SK-N-SH (cell line): ENCODE measurements at regions not wholly inside any gene's neighbourhood (a gene's known extent, or its start where the extent isn't known, plus 50 kb on each side); places are given as distances from the start of the nearest gene placed in this dataset.

Source experiments
- CTCF ChIA-PET: fragments of 300-600, 350-600 bp; formaldehyde crosslinking; extraction: SDS; loops from one replicate; lab custom pipeline; 2021; lab: Yijun Ruan, JAX
- POLR2A ChIA-PET: fragments of 350-600 bp; sonication (Branson Sonifier 250); formaldehyde crosslinking; extraction: SDS; loops from one replicate; lab custom pipeline; 2020; ENCODE audit warnings: antibody characterized with exemption, inconsistent platforms; lab: Yijun Ruan, JAX
- DNase-seq: peaks from one replicate; pipeline ENCODE4 v3.0.0; 2012
- H2AFZ ChIP-seq: fragments of 200-600 bp; sonication (generic); 2 replicates; pipeline ENCODE4 v1.8.1; 2016; ENCODE audit warnings: antibody characterized with exemption, mild to moderate bottlenecking, low read depth
- H3F3A ChIP-seq: fragments of 200-600 bp; sonication (generic); replicated peaks from 2 replicates; pipeline ENCODE3; 2016; ENCODE audit warnings: antibody characterized with exemption, mild to moderate bottlenecking; ENCODE audit not compliant: insufficient read depth
- H3K27ac ChIP-seq, 2 experiments: fragments of 200-500 bp in 1 of 2; fragments of 200-600 bp in 1 of 2; sonication (Bioruptor generic) in 1 of 2; sonication (generic), shearing (Covaris generic) in 1 of 2; 2 replicates each; pipeline versions ENCODE4 v1.5.1 to v1.6.1; 2014 to 2016; ENCODE audit warnings: low read depth in 2 of 2, inconsistent platforms in 1 of 2, low read length in 1 of 2, mild to moderate bottlenecking in 1 of 2, mixed read lengths in 1 of 2
- H3K27me3 ChIP-seq: fragments of 200-600 bp; sonication (generic), shearing (Covaris generic); 2 replicates; pipeline ENCODE4 v1.6.1; 2016; ENCODE audit warnings: mixed run types; ENCODE audit not compliant: insufficient read depth
- H3K36me3 ChIP-seq, 2 experiments: fragments of 200-500 bp in 1 of 2; fragments of 200-600 bp in 1 of 2; sonication (Bioruptor generic) in 1 of 2; sonication (generic) in 1 of 2; replicated peaks in 1 of 2; 2 replicates each; pipeline versions ENCODE3 to v1.5.1; 2014 to 2016; ENCODE audit warnings: low read length in 1 of 2, mild to moderate bottlenecking in 1 of 2; ENCODE audit not compliant: insufficient read depth in 2 of 2, control insufficient read depth in 1 of 2
- H3K4me1 ChIP-seq, 2 experiments: fragments of 200-500 bp in 1 of 2; fragments of 200-600 bp in 1 of 2; sonication (Bioruptor generic) in 1 of 2; sonication (generic), shearing (Covaris generic) in 1 of 2; 2 replicates each; pipeline versions ENCODE4 v1.5.1 to v1.6.1; 2014 to 2016; ENCODE audit warnings: low read depth in 1 of 2, low read length in 1 of 2, mixed run types in 1 of 2; ENCODE audit not compliant: insufficient read depth in 2 of 2, control insufficient read depth in 1 of 2
- H3K4me2 ChIP-seq: fragments of 200-600 bp; sonication (generic), shearing (Covaris generic); 2 replicates; pipeline ENCODE4 v1.6.1; 2017; ENCODE audit warnings: mixed run types
- H3K4me3 ChIP-seq, 2 experiments: fragments of 200-500 bp in 1 of 2; fragments of 200-600 bp in 1 of 2; sonication (Bioruptor generic) in 1 of 2; sonication (generic), shearing (Covaris generic) in 1 of 2; 2 replicates each; pipeline versions ENCODE4 v1.5.1 to v1.8.1; 2014 to 2016; ENCODE audit warnings: low read depth in 2 of 2, inconsistent platforms in 1 of 2, low read length in 1 of 2, mild to moderate bottlenecking in 1 of 2, mixed read lengths in 1 of 2, moderate library complexity in 1 of 2
- H3K79me2 ChIP-seq: fragments of 200-600 bp; sonication (generic); 2 replicates; pipeline ENCODE4 v1.8.1; 2017; ENCODE audit warnings: mild to moderate bottlenecking; ENCODE audit not compliant: insufficient read depth
- H3K9ac ChIP-seq: fragments of 200-600 bp; sonication (generic); 2 replicates; pipeline ENCODE4 v1.6.1; 2017; ENCODE audit warnings: mixed run types
- H3K9me2 ChIP-seq: fragments of 200-600 bp; sonication (generic); 2 replicates; pipeline ENCODE4 v1.6.1; 2017; ENCODE audit warnings: mixed run types
- H3K9me3 ChIP-seq: fragments of 200-600 bp; sonication (generic); 2 replicates; pipeline ENCODE4 v1.6.1; 2017; ENCODE audit warnings: mixed run types, mild to moderate bottlenecking, moderate library complexity
- H4K20me1 ChIP-seq: fragments of 200-600 bp; sonication (generic); 2 replicates; pipeline ENCODE4 v1.6.1; 2017; ENCODE audit warnings: mild to moderate bottlenecking, mixed run types; ENCODE audit not compliant: insufficient read depth
- CHD2 ChIP-seq: fragments of 150-350 bp; IDR thresholded peaks from 2 replicates; pipeline ENCODE4 v1.6.1; 2018; ENCODE audit warnings: low read length; ENCODE audit not compliant: partially characterized antibody
- ELF1 ChIP-seq: IDR thresholded peaks from 2 replicates; pipeline ENCODE4 v1.4.0; 2012
- GATA2 ChIP-seq: sonication (generic); formaldehyde crosslinking; IDR thresholded peaks from 2 replicates; pipeline ENCODE4 v1.5.0; 2020; ENCODE audit warnings: mild to moderate bottlenecking, missing genetic modification reagents
- NFIC ChIP-seq: IDR thresholded peaks from 2 replicates; pipeline ENCODE4 v1.4.0; 2012; ENCODE audit warnings: borderline replicate concordance
- POLR2AphosphoS5 ChIP-seq: IDR thresholded peaks from 2 replicates; pipeline ENCODE4 v1.6.1; 2012; ENCODE audit warnings: low read depth, low read length
- RCOR1 ChIP-seq: fragments of 150-350 bp; IDR thresholded peaks from 2 replicates; pipeline ENCODE4 v1.6.1; 2017; ENCODE audit warnings: antibody characterized with exemption, low read length
- SMC3 ChIP-seq: IDR thresholded peaks from 2 replicates; pipeline ENCODE4 v1.6.1; 2012; ENCODE audit warnings: low read depth, low read length, improper control_type of control experiment
- WGBS: methylation state at CpG from one replicate; pipeline ENCODE4 v1.1.6; 2017; ENCODE audit warnings: low lambda C conversion rate; 5-methylcytosine and 5-hydroxymethylcytosine counted together
- TF ChIP-seq, protein P1 (sequence below): IDR thresholded peaks from 2 replicates; pipeline ENCODE4 v1.6.1; 2012; ENCODE audit warnings: mild to moderate bottlenecking, low read depth, low read length, moderate library complexity
- TF ChIP-seq, protein P2 (sequence below): IDR thresholded peaks from 2 replicates; pipeline ENCODE4 v1.4.0; 2012; ENCODE audit warnings: low read depth, borderline replicate concordance

DNA sequence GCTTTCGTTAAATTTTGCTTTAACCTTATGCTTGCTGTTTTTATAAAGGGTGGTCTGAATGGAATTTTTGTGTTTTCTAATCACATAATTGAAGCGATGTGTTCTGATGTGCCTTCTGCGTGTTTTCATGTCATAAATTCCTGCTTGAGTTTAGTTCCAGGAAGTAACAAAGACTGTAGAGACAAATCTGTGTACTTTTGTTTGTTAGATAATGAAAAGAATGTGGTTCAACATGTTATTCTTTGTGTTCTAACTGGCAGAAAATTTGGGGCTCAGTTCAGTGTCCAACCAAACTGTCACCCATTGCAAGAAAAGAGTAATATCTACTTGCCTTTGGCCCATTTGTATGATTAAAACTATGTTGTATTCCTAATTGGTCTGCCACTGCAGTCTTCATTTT, 324.0 kb downstream of the DIPK2A start:
- Histone ChIP-seq H3K79me2 (no peaks in the 10 kb centered on the region), H3K4me1 (no peaks in the 10 kb centered on the region), H3K36me3 (no peaks in the 10 kb centered on the region), H3K4me2 (no peak overlapping the region), H3K4me3 (no peak overlapping the region), H3K9me3 (no peaks in the 10 kb centered on the region), H3K27ac (no peak overlapping the region), H2AFZ (no peak overlapping the region), H3K9ac (no peak overlapping the region), H3F3A (no peaks in the 10 kb centered on the region), H3K9me2 (no peaks in the 10 kb centered on the region), H4K20me1 (no peaks in the 10 kb centered on the region), H3K27me3 (no peaks in the 10 kb centered on the region)
- DNase-seq: no peak
- WGBS: 7% methylated on average over 3 of the region's 3 CpGs
- CTCF ChIA-PET: no interaction called here
- TF ChIP-seq, protein P1, sequence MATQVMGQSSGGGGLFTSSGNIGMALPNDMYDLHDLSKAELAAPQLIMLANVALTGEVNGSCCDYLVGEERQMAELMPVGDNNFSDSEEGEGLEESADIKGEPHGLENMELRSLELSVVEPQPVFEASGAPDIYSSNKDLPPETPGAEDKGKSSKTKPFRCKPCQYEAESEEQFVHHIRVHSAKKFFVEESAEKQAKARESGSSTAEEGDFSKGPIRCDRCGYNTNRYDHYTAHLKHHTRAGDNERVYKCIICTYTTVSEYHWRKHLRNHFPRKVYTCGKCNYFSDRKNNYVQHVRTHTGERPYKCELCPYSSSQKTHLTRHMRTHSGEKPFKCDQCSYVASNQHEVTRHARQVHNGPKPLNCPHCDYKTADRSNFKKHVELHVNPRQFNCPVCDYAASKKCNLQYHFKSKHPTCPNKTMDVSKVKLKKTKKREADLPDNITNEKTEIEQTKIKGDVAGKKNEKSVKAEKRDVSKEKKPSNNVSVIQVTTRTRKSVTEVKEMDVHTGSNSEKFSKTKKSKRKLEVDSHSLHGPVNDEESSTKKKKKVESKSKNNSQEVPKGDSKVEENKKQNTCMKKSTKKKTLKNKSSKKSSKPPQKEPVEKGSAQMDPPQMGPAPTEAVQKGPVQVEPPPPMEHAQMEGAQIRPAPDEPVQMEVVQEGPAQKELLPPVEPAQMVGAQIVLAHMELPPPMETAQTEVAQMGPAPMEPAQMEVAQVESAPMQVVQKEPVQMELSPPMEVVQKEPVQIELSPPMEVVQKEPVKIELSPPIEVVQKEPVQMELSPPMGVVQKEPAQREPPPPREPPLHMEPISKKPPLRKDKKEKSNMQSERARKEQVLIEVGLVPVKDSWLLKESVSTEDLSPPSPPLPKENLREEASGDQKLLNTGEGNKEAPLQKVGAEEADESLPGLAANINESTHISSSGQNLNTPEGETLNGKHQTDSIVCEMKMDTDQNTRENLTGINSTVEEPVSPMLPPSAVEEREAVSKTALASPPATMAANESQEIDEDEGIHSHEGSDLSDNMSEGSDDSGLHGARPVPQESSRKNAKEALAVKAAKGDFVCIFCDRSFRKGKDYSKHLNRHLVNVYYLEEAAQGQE: no peak
- TF ChIP-seq CHD2 (no peak), RCOR1 (no peak), ELF1 (no peak), NFIC (no peak), POLR2AphosphoS5 (no peak), SMC3 (no peak)
- POLR2A ChIA-PET: no interaction called here

DNA sequence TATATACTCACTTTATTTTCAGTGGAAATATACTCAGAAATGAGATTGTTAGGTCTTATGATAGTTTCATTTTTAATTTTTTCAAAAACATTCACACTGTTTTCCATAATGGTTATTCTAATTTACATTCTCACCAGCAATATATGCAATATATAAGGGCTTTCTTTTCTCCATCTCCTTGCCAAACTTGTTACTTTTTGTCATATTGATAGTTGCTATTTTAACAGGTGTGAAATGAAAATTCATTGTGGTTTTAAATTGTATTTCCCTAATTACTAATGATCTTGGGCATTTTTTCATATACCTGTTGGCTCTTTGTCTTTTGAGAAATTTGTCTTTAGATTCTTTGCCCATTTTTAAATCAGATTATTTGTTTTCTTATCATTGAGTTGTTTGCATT, 325.2 kb downstream of the DIPK2A start:
- H3K36me3 ChIP-seq: no peaks in the 10 kb centered on the region
- no peaks in the 10 kb centered on the region for H3K4me1 ChIP-seq
- no peaks in the 10 kb centered on the region for H3K27me3 ChIP-seq
- CTCF ChIA-PET: no interaction called here
- H3K9ac ChIP-seq: no peak overlapping the region
- H3K9me2 ChIP-seq: no peaks in the 10 kb centered on the region
- no peaks in the 10 kb centered on the region for H4K20me1 ChIP-seq
- H3K4me3 ChIP-seq: no peak overlapping the region
- no peak for DNase-seq
- no peaks in the 10 kb centered on the region for H3F3A ChIP-seq
- no peaks in the 10 kb centered on the region for H3K9me3 ChIP-seq
- no peaks in the 10 kb centered on the region for H3K79me2 ChIP-seq
- no peak overlapping the region for H3K27ac ChIP-seq
- H3K4me2 ChIP-seq: no peak overlapping the region
- TF ChIP-seq GATA2: no peak
- TF ChIP-seq, protein P2, sequence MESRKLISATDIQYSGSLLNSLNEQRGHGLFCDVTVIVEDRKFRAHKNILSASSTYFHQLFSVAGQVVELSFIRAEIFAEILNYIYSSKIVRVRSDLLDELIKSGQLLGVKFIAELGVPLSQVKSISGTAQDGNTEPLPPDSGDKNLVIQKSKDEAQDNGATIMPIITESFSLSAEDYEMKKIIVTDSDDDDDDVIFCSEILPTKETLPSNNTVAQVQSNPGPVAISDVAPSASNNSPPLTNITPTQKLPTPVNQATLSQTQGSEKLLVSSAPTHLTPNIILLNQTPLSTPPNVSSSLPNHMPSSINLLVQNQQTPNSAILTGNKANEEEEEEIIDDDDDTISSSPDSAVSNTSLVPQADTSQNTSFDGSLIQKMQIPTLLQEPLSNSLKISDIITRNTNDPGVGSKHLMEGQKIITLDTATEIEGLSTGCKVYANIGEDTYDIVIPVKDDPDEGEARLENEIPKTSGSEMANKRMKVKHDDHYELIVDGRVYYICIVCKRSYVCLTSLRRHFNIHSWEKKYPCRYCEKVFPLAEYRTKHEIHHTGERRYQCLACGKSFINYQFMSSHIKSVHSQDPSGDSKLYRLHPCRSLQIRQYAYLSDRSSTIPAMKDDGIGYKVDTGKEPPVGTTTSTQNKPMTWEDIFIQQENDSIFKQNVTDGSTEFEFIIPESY: no peak
- TF ChIP-seq, all 33 proteins: peak for 0
- POLR2A ChIA-PET: no interaction called here
- H2AFZ ChIP-seq: no peak overlapping the region
